AG09319 (cell line): ENCODE measurements at regions not wholly inside any gene's neighbourhood (a gene's known extent, or its start where the extent isn't known, plus 50 kb on each side); places are given as distances from the start of the nearest gene placed in this dataset.

Source experiments
- DNase-seq: peaks from one replicate; pipeline ENCODE4 v3.0.0-alpha.2; 2010; ENCODE audit warnings: low read depth; ENCODE audit errors: extremely low read depth
- CTCF ChIP-seq: IDR thresholded peaks from 2 replicates; pipeline ENCODE4 v1.5.1; 2011; ENCODE audit warnings: low read depth, mild to moderate bottlenecking, inconsistent platforms, low read length, moderate library complexity

DNA sequence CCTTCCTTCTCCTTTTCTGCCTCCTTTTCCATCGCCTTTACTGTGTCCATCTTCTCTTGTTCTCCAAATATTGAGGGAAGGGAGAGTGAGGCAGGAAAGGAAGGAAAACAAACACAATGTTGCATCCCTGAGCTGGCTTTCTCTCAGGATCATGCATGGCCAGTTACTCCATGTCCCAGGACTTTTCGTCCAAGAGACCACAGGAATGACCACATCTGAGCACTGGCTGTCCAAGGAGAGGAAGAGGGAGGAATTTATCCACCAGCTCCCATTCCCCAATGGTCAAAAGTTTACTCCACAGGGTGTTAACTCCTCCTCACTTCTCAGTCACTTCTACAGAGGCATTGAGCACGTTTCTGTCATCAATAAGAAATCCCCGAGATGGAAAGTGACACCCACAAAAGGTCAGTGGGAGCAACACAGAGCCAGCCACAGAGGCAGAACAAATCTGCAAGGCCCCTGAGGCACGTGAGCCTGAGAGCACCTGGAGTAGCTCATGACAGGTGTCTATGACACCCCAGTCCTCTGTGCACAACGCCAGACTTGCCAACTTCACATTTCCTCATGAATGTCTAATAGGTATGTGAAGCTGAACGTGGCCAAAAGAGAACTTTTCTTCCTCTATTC is 177.3 kb upstream of the NUDT4 start:
- no peak for DNase-seq
- no peak for TF ChIP-seq CTCF

DNA sequence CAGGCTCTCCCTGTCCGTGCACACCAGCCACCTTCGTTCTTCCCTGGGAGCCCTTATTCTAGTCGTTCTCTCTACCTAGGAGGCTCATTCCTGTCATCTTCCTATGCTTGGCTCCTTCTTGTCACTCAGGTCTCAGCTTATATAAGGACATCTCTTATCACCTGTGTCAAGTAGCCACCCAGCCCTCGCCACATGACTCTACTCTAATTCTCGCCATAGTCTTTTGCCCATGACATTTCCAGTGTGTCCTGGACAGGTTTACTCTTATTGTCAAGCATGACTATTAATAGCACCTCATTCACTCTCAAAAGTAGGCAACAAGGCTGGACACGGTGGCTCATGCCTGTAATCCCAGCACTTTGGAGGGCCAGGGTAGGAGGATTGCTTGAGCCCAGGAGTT is 175.7 kb upstream of the NUDT4 start:
- TF ChIP-seq CTCF: no peak

GRCh38 chr12:93202688-93203087 is 175.0 kb upstream of the NUDT4 start:
- no peak for DNase-seq
- no peak for TF ChIP-seq CTCF

More for the DNA sequence above, 175.7 kb upstream of the NUDT4 start:
- DNase-seq: no peak

- DNase-seq: no peak
- TF ChIP-seq CTCF: no peak
Observed at GRCh38 chr12:93203361-93203760, 174.4 kb upstream of the NUDT4 start.

DNA sequence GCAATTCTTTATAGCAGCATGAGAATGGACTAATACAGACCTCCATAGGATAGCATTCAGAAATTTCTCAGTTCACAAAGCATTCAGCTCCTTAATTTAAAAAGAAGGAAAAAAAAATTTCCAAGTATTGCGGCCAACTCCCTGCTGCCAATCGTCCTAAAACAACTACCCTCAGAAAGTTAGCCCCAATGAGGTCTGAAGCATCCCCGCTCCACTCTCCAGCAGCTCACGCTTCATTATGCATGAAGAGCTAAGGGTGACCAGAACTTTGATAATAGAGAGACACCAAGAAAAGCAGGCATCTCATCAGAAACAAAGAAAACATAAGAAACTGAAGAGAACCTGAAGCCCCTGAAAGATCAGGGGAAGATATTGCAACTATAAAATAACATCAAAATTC is 172.8 kb upstream of the NUDT4 start:
- DNase-seq: no peak
- no peak for TF ChIP-seq CTCF

- DNase-seq: no peak
- no peak for TF ChIP-seq CTCF
Observed at GRCh38 chr12:93205361-93205760, 172.4 kb upstream of the NUDT4 start.

DNA sequence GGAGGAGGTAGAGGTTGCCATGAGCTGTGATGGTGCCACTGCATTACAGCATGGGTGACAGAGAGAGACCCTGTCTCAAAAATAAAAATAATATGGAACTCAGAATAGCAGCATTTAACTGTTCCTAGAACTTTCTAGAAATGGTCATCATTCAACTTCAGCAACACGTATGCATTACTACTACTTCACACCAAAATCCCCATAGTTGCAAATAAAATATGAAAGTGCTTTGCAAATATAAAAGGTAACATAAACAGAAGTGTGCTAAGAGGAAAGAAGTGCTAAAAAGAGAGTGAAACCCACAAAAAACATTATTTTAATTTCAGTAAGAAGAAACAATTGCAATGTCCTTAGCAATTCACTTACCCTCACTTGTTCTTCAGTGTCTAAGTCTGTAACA is 169.7 kb upstream of the NUDT4 start:
- TF ChIP-seq CTCF: no peak
- DNase-seq: no peak
